ENCODE measurements at regions not wholly inside any gene's neighbourhood (a gene's known extent, or its start where the extent isn't known, plus 50 kb on each side); places are given as distances from the start of the nearest gene placed in this dataset.

GRCh38 chr7:106717955-106718871, 57.3 kb upstream of the CCDC71L start:
- Histone ChIP-seq H2AFZ (ENCODE audit: insufficient read depth, low read depth, low read length, poor library complexity, severe bottlenecking) (no peak overlapping the region), H3K79me2 (ENCODE audit: control insufficient read depth, insufficient read depth, low read length) (no peaks in the 10 kb centered on the region), H4K20me1 (ENCODE audit: control insufficient read depth, insufficient read depth, low read length, poor library complexity, severe bottlenecking) (no peaks in the 10 kb centered on the region), H3K4me2 (replicated peaks; ENCODE audit: low read depth, low read length, poor library complexity, severe bottlenecking) (peak overlapping the region; percentile 58), H3K4me1 (ENCODE audit: control insufficient read depth in 2 of 2, insufficient read depth in 2 of 2, low read length in 2 of 2) (peaks cover 65 to 76% of the 10 kb centered on the region in 2 donors), H3K27ac (ENCODE audit: low read length in 2 of 2) (peak overlapping the region; percentile 20 to 43), H3K9me3 (ENCODE audit: control extremely low read depth in 1 of 3, control insufficient read depth in 2 of 3, insufficient read depth in 1 of 3, low read length in 2 of 3) (peaks cover 0 to 2% (median 0%) of the 10 kb centered on the region in 3 donors), H3K4me3 (ENCODE audit: control extremely low read depth in 1 of 5, extremely low read depth in 1 of 5, insufficient read depth in 1 of 5, low read depth in 2 of 5, low read length in 4 of 5) (peak overlapping the region in 1 of 5 experiments; percentile 37), H3K36me3 (replicated peaks in 1 of 2; ENCODE audit: control extremely low read depth in 1 of 2, control insufficient read depth in 1 of 2, extremely low read depth in 1 of 2, insufficient read depth in 2 of 2, low read length in 1 of 2) (no peaks in the 10 kb centered on the region), H3K9ac (ENCODE audit: low read length) (peak overlapping the region; percentile 8), H3K27me3 (replicated peaks in 1 of 4; ENCODE audit: control extremely low read depth in 1 of 4, control insufficient read depth in 3 of 4, insufficient read depth in 4 of 4, low read length in 3 of 4) (no peaks in the 10 kb centered on the region)
- Mint-ChIP-seq H3K27ac (no peak overlapping the region), H3K27me3 (no peaks in the 10 kb centered on the region), H3K4me1 (peaks cover 47% of the 10 kb centered on the region), H3K4me3 (no peak overlapping the region), H3K9me3 (ENCODE audit: insufficient read depth) (peaks cover 2% of the 10 kb centered on the region)
- peak; percentile 91 for ATAC-seq (ENCODE audit: low read depth)
- TF ChIP-seq CTCF (IDR thresholded peaks at IDR 0.05) (no peak), EZH2 (IDR thresholded peaks at IDR 0.05; ENCODE audit: borderline replicate concordance, insufficient read depth, low read depth, low read length, poor library complexity, severe bottlenecking) (no peak)
- WGBS (ENCODE audit: insufficient coverage): 0% methylated on average over 1 of the region's 3 CpGs
- CTCF ChIA-PET: interaction anchor here (0.8 to 4.0 kb wide), 7 partner anchors 13 to 450 kb away, joined by 3 to 55 read pairs (median 4); partner anchors contain the start of genes CCDC71L and HBP1
- POLR2A ChIA-PET: interaction anchor here (0.5 to 1.0 kb wide), 3 partner anchors 13 to 58 kb away, joined by 3 to 7 read pairs (median 3); no protein-coding TSS in a partner anchor
- intact Hi-C loops (cut with micrococcal nuclease): loop anchor here (1.0 to 5.0 kb wide), 4 partner anchors 13 to 431 kb away; no protein-coding TSS in a partner anchor
- peak; percentile 73 for DNase-seq
